CD4-positive, alpha-beta T cell (primary cell): ENCODE measurements at regions not wholly inside any gene's neighbourhood (a gene's known extent, or its start where the extent isn't known, plus 50 kb on each side); places are given as distances from the start of the nearest gene placed in this dataset.

Experiments
- ATAC-seq: fragments of 200-7000 bp; cut with Tn5 transposase; one replicate; pipeline ENCODE4 v1.10.0; 2022; ENCODE audit warnings: mild to moderate bottlenecking; ENCODE audit not compliant: poor library complexity
- CTCF ChIA-PET: fragments of 350-600 bp; sonication (Branson Sonifier 250); formaldehyde crosslinking; loops from one replicate; lab custom pipeline; 2021; ENCODE audit warnings: antibody characterized with exemption, inconsistent platforms; lab: Charles Lee
- POLR2A ChIA-PET: fragments of 350-600 bp; sonication (Branson Sonifier 250); formaldehyde crosslinking; loops from one replicate; lab custom pipeline; 2021; ENCODE audit warnings: antibody characterized with exemption, inconsistent platforms; lab: Charles Lee
- DNase-seq, 14 experiments: peaks; one replicate each; pipeline ENCODE4 v3.0.0-alpha.2; 2013 to 2020; ENCODE audit warnings: mixed read lengths in 2 of 14
- H3K27ac ChIP-seq, 2 donors: one replicate each; pipeline versions ENCODE4 v1.5.1 to v1.7.0; 2013; ENCODE audit warnings: low read length in 2 of 2, low read depth in 1 of 2, mild to moderate bottlenecking in 1 of 2
- H3K27me3 ChIP-seq, 2 experiments: 1 replicate in 1 of 2; 2 replicates in 1 of 2; pipeline versions ENCODE4 v1.6.1 to v1.7.0; 2013; ENCODE audit warnings: low read length in 2 of 2, control low read depth in 1 of 2, mild to moderate bottlenecking in 1 of 2, moderate library complexity in 1 of 2; ENCODE audit not compliant: insufficient read depth in 2 of 2, control insufficient read depth in 1 of 2
- H3K36me3 ChIP-seq: one replicate; pipeline ENCODE4 v1.6.1; 2013; ENCODE audit warnings: low read length, control low read depth; ENCODE audit not compliant: insufficient read depth
- H3K4me1 ChIP-seq: one replicate; pipeline ENCODE4 v1.6.1; 2013; ENCODE audit warnings: low read length, control low read depth; ENCODE audit not compliant: insufficient read depth
- H3K4me3 ChIP-seq: one replicate; pipeline ENCODE4 v1.5.1; 2013; ENCODE audit warnings: mild to moderate bottlenecking, low read length, moderate library complexity
- H3K9me3 ChIP-seq, 2 experiments: 1 replicate in 1 of 2; 2 replicates in 1 of 2; pipeline versions ENCODE4 v1.6.1 to v1.7.0; 2013; ENCODE audit warnings: low read length in 2 of 2, mild to moderate bottlenecking in 2 of 2, control low read depth in 1 of 2, moderate library complexity in 1 of 2; ENCODE audit not compliant: control insufficient read depth in 1 of 2, insufficient read depth in 1 of 2
- H3K27ac Mint-ChIP-seq: one replicate; pipeline ENCODE4 v1.8.0; 2020; ENCODE audit warnings: mixed read lengths
- H3K27me3 Mint-ChIP-seq: one replicate; pipeline ENCODE4 v1.8.0; 2021; ENCODE audit warnings: mixed read lengths
- H3K36me3 Mint-ChIP-seq: one replicate; pipeline ENCODE4 v1.8.0; 2021; ENCODE audit warnings: low read depth, mixed read lengths
- H3K4me1 Mint-ChIP-seq: one replicate; pipeline ENCODE4 v1.8.0; 2021; ENCODE audit warnings: low read depth, mixed read lengths
- H3K4me3 Mint-ChIP-seq: one replicate; pipeline ENCODE4 v1.8.0; 2020; ENCODE audit warnings: mild to moderate bottlenecking, mixed read lengths
- H3K9me3 Mint-ChIP-seq: one replicate; pipeline ENCODE4 v1.8.0; 2020; ENCODE audit warnings: mixed read lengths
- intact Hi-C, 2 experiments: fragments of 100-400 bp; cut with DNase I in 1 of 2; cut with micrococcal nuclease in 1 of 2; formaldehyde crosslinking; loops; one replicate each; pipeline versions ENCODE4 v1.15.1 to v1.9.0; 2023 to 2025; cut with DNase I, micrococcal nuclease
- TF ChIP-seq, protein P1 (sequence below): fragments of 200-600 bp; IDR thresholded peaks from one replicate; pipeline ENCODE4 v1.8.0; 2022; ENCODE audit warnings: antibody characterized with exemption, mild to moderate bottlenecking

GRCh38 chr15:93223803-93224202 is 134.8 kb upstream of the RGMA start:
- no peak overlapping the region for H3K27ac Mint-ChIP-seq
- Histone ChIP-seq H3K4me3 (no peak overlapping the region), H3K36me3 (no peaks in the 10 kb centered on the region), H3K9me3 (no peaks in the 10 kb centered on the region), H3K4me1 (no peaks in the 10 kb centered on the region), H3K27ac (no peak overlapping the region), H3K27me3 (no peaks in the 10 kb centered on the region)
- H3K36me3 Mint-ChIP-seq, result no peaks in the 10 kb centered on the region
- POLR2A ChIA-PET, result no interaction called here
- intact Hi-C loops, result no loop called here
- TF ChIP-seq, protein P1, sequence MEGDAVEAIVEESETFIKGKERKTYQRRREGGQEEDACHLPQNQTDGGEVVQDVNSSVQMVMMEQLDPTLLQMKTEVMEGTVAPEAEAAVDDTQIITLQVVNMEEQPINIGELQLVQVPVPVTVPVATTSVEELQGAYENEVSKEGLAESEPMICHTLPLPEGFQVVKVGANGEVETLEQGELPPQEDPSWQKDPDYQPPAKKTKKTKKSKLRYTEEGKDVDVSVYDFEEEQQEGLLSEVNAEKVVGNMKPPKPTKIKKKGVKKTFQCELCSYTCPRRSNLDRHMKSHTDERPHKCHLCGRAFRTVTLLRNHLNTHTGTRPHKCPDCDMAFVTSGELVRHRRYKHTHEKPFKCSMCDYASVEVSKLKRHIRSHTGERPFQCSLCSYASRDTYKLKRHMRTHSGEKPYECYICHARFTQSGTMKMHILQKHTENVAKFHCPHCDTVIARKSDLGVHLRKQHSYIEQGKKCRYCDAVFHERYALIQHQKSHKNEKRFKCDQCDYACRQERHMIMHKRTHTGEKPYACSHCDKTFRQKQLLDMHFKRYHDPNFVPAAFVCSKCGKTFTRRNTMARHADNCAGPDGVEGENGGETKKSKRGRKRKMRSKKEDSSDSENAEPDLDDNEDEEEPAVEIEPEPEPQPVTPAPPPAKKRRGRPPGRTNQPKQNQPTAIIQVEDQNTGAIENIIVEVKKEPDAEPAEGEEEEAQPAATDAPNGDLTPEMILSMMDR, result no peak
- peaks cover 13% of the 10 kb centered on the region for H3K27me3 Mint-ChIP-seq
- H3K4me1 Mint-ChIP-seq, result peaks cover 5% of the 10 kb centered on the region
- CTCF ChIA-PET, result no interaction called here
- ATAC-seq (no peak), DNase-seq (no peak)
- no peaks in the 10 kb centered on the region for H3K9me3 Mint-ChIP-seq
- no peak overlapping the region for H3K4me3 Mint-ChIP-seq

- Mint-ChIP-seq H3K9me3 (no peaks in the 10 kb centered on the region), H3K27me3 (peaks cover 5% of the 10 kb centered on the region), H3K4me3 (no peak overlapping the region), H3K27ac (no peak overlapping the region), H3K4me1 (peaks cover 5% of the 10 kb centered on the region), H3K36me3 (no peaks in the 10 kb centered on the region)
- intact Hi-C loops, result no loop called here
- Histone ChIP-seq H3K4me3 (no peak overlapping the region), H3K4me1 (no peaks in the 10 kb centered on the region), H3K27ac (no peak overlapping the region), H3K36me3 (no peaks in the 10 kb centered on the region), H3K27me3 (no peaks in the 10 kb centered on the region), H3K9me3 (no peaks in the 10 kb centered on the region)
- CTCF ChIA-PET, result no interaction called here
- no peak for ATAC-seq
- POLR2A ChIA-PET, result no interaction called here
- no peak for DNase-seq
- TF ChIP-seq, protein P1, result no peak
Measured at GRCh38 chr15:93221759-93222158, 132.7 kb upstream of the RGMA start.

- H3K4me1 ChIP-seq, result no peaks in the 10 kb centered on the region
- no peak overlapping the region for H3K4me3 ChIP-seq
- H3K27ac Mint-ChIP-seq, result no peak overlapping the region
- TF ChIP-seq, protein P1, result no peak
- H3K36me3 Mint-ChIP-seq, result no peaks in the 10 kb centered on the region
- H3K27me3 Mint-ChIP-seq, result peaks cover 5% of the 10 kb centered on the region
- no peak overlapping the region for H3K4me3 Mint-ChIP-seq
- CTCF ChIA-PET, result no interaction called here
- intact Hi-C loops, result no loop called here
- H3K9me3 Mint-ChIP-seq, result no peaks in the 10 kb centered on the region
- ATAC-seq (no peak), DNase-seq (no peak)
- peaks cover 5% of the 10 kb centered on the region for H3K4me1 Mint-ChIP-seq
- POLR2A ChIA-PET, result no interaction called here
- H3K36me3 ChIP-seq, result no peaks in the 10 kb centered on the region
- no peak overlapping the region for H3K27ac ChIP-seq
- H3K9me3 ChIP-seq, result no peaks in the 10 kb centered on the region
- no peaks in the 10 kb centered on the region for H3K27me3 ChIP-seq
Measured at GRCh38 chr15:93219859-93220420, 130.9 kb upstream of the RGMA start.
